A549 (cell line): ENCODE measurements at regions not wholly inside any gene's neighbourhood (a gene's known extent, or its start where the extent isn't known, plus 50 kb on each side); places are given as distances from the start of the nearest gene placed in this dataset.

ENCODE experiments used
- ATAC-seq, 2 experiments: fragments of 200-7000 bp in 1 of 2; fragments of >200 bp in 1 of 2; cut with Nextera tagmentation in 1 of 2; cut with Tn5 transposase in 1 of 2; 3 replicates each; pipeline versions ENCODE4 v1.8.0 to v1.9.1; 2018 to 2020; ENCODE audit warnings: mild to moderate bottlenecking in 1 of 2, moderate library complexity in 1 of 2
- CTCF ChIA-PET: fragments of 300-600 bp; sonication (Branson Sonifier 250); formaldehyde crosslinking; extraction: SDS; loops from one replicate; lab custom pipeline; 2021; ENCODE audit warnings: antibody characterized with exemption, inconsistent platforms; lab: Yijun Ruan, JAX
- POLR2A ChIA-PET: fragments of 350-600 bp; formaldehyde crosslinking; extraction: SDS; loops from one replicate; lab custom pipeline; 2021; ENCODE audit warnings: antibody characterized with exemption, inconsistent platforms; lab: Yijun Ruan, JAX
- DNase-seq, 2 experiments: peaks; one replicate each; pipeline versions ENCODE4 v3.0.0 to v3.0.0-alpha.2; 2011 to 2016; ENCODE audit warnings: low read depth in 1 of 2, low spot score in 1 of 2
- FAIRE-seq: peaks from 2 replicates; lab custom pipeline; 2011; peaks lifted over from hg19 to GRCh38; lab: Jason Lieb, UNC
- H3K27ac ChIP-seq, 2 experiments: fragments of >200 bp; sonication (Bioruptor Twin); formaldehyde crosslinking; 3 replicates each; pipeline ENCODE4 v1.5.1; 2016 to 2017
- H3K4me1 ChIP-seq: fragments of >200 bp; sonication (Bioruptor Twin); formaldehyde crosslinking; 3 replicates; pipeline ENCODE4 v1.6.1; 2016
- H3K4me2 ChIP-seq: fragments of >200 bp; sonication (Bioruptor Twin); formaldehyde crosslinking; 3 replicates; pipeline ENCODE4 v1.6.1; 2016
- H3K4me3 ChIP-seq: fragments of >200 bp; sonication (Bioruptor Twin); formaldehyde crosslinking; 3 replicates; pipeline ENCODE4 v1.5.1; 2016
- H3K9me3 ChIP-seq: fragments of >200 bp; sonication (Bioruptor Twin); formaldehyde crosslinking; 3 replicates; pipeline ENCODE4 v1.6.1; 2016
- BHLHE40 ChIP-seq: IDR thresholded peaks from 2 replicates; pipeline ENCODE4 v1.6.1; 2012; ENCODE audit warnings: low read depth, low read length, inconsistent platforms
- CEBPB ChIP-seq, 2 experiments: fragments of >200 bp in 1 of 2; sonication (Bioruptor Twin) in 1 of 2; formaldehyde crosslinking in 1 of 2; IDR thresholded peaks; 2 replicates each; pipeline ENCODE4 v1.6.1; 2012 to 2016
- CHD2 ChIP-seq: fragments of 150-350 bp; IDR thresholded peaks from 2 replicates; pipeline ENCODE4 v1.6.1; 2014; ENCODE audit warnings: low read length; ENCODE audit not compliant: partially characterized antibody
- CHD4 ChIP-seq: fragments of 200-600 bp; sonication (generic); IDR thresholded peaks from 2 replicates; pipeline ENCODE4 v1.6.1; 2016; ENCODE audit warnings: antibody characterized with exemption, mild to moderate bottlenecking, borderline replicate concordance
- EHF ChIP-seq: fragments of 250-450 bp; sonication (Bioruptor Pico); IDR thresholded peaks from 2 replicates; pipeline ENCODE4 v1.5.0; 2020; ENCODE audit warnings: mild to moderate bottlenecking
- EHMT2 ChIP-seq: fragments of 200-600 bp; sonication (generic); IDR thresholded peaks from 2 replicates; pipeline ENCODE4 v1.6.1; 2016; ENCODE audit warnings: antibody characterized with exemption, low read depth, mild to moderate bottlenecking, moderate library complexity
- ELK1 ChIP-seq: fragments of 150-350 bp; IDR thresholded peaks from 2 replicates; pipeline ENCODE4 v1.6.1; 2014; ENCODE audit warnings: low read depth, mild to moderate bottlenecking, low read length
- EP300 ChIP-seq, 2 experiments: fragments of >200 bp; sonication (Bioruptor Twin); formaldehyde crosslinking; IDR thresholded peaks; 2 replicates in 1 of 2; 3 replicates in 1 of 2; pipeline ENCODE4 v1.6.1; 2016 to 2017
- FOXS1 ChIP-seq: fragments of 250-450 bp; sonication (Bioruptor Pico); IDR thresholded peaks from 2 replicates; pipeline ENCODE4 v1.5.0; 2020; ENCODE audit warnings: mild to moderate bottlenecking, moderate library complexity
- GATA3 ChIP-seq: IDR thresholded peaks from 2 replicates; pipeline ENCODE4 v1.6.1; 2012; ENCODE audit warnings: borderline replicate concordance
- HDAC2 ChIP-seq: fragments of 200-600 bp; sonication (generic); IDR thresholded peaks from 2 replicates; pipeline ENCODE4 v1.6.1; 2016
- HES2 ChIP-seq: fragments of >200 bp; sonication (Bioruptor Twin); formaldehyde crosslinking; IDR thresholded peaks from 2 replicates; pipeline ENCODE4 v1.6.1; 2016
- HEYL ChIP-seq: fragments of 250-450 bp; sonication (Bioruptor Pico); IDR thresholded peaks from 2 replicates; pipeline ENCODE4 v1.8.0; 2021; ENCODE audit warnings: mild to moderate bottlenecking, moderate library complexity
- MAZ ChIP-seq: fragments of 150-350 bp; IDR thresholded peaks from 2 replicates; pipeline ENCODE4 v1.6.1; 2014; ENCODE audit warnings: antibody characterized with exemption, low read depth, low read length, borderline replicate concordance
- MYC ChIP-seq: IDR thresholded peaks from 2 replicates; pipeline ENCODE4 v1.6.1; 2012; ENCODE audit warnings: mild to moderate bottlenecking, inconsistent platforms, low read length, improper control_type of control experiment, borderline replicate concordance
- NFE2L2 ChIP-seq: fragments of 150-350 bp; conservative IDR thresholded peaks from 2 replicates; pipeline ENCODE4 v1.6.1; 2014; ENCODE audit warnings: low read length
- NR3C1 ChIP-seq: fragments of >200 bp; sonication (Bioruptor Twin); formaldehyde crosslinking; IDR thresholded peaks from 3 replicates; pipeline ENCODE4 v1.6.1; 2017
- POLR2A ChIP-seq: IDR thresholded peaks from 2 replicates; pipeline ENCODE4 v1.6.1; 2012; ENCODE audit warnings: mild to moderate bottlenecking, low read length
- RAD21 ChIP-seq, 2 experiments: fragments of >200 bp in 1 of 2; sonication (Bioruptor Twin) in 1 of 2; formaldehyde crosslinking in 1 of 2; IDR thresholded peaks in 1 of 2; conservative IDR thresholded peaks in 1 of 2; 2 replicates in 1 of 2; 3 replicates in 1 of 2; pipeline ENCODE4 v1.6.1; 2012 to 2018; ENCODE audit warnings: inconsistent platforms in 1 of 2
- RCOR1 ChIP-seq: fragments of 150-350 bp; IDR thresholded peaks from 2 replicates; pipeline ENCODE4 v1.6.1; 2014; ENCODE audit warnings: antibody characterized with exemption, low read length, low read depth
- RFX5 ChIP-seq: fragments of 450-650 bp; IDR thresholded peaks from 2 replicates; pipeline ENCODE4 v1.7.1; 2014; ENCODE audit warnings: antibody characterized with exemption, mild to moderate bottlenecking, moderate library complexity
- RNF2 ChIP-seq: fragments of 200-600 bp; sonication (generic); IDR thresholded peaks from 2 replicates; pipeline ENCODE4 v1.6.1; 2016; ENCODE audit warnings: low read depth, mild to moderate bottlenecking, antibody characterized with exemption, moderate library complexity, borderline replicate concordance
- SMC3 ChIP-seq: fragments of >200 bp; sonication (Bioruptor Twin); formaldehyde crosslinking; IDR thresholded peaks from 3 replicates; pipeline ENCODE4 v1.6.1; 2018; ENCODE audit warnings: inconsistent platforms
- TP53 ChIP-seq: fragments of 250-450 bp; sonication (Bioruptor Pico); IDR thresholded peaks from 2 replicates; pipeline ENCODE4 v1.5.0; 2021; ENCODE audit warnings: mild to moderate bottlenecking, moderate library complexity
- USF2 ChIP-seq: fragments of 450-650 bp; IDR thresholded peaks from 2 replicates; pipeline ENCODE4 v1.6.1; 2014; ENCODE audit warnings: antibody characterized with exemption
- ZC3H11A ChIP-seq: fragments of 450-650 bp; IDR thresholded peaks from 2 replicates; pipeline ENCODE4 v1.6.1; 2014; ENCODE audit warnings: antibody characterized with exemption, mild to moderate bottlenecking
- ZNF302 ChIP-seq: fragments of 250-450 bp; sonication (Bioruptor Pico); IDR thresholded peaks from 2 replicates; pipeline ENCODE4 v1.9.0; 2021; ENCODE audit warnings: inconsistent platforms, mild to moderate bottlenecking, moderate library complexity
- WGBS: methylation state at CpG from one replicate; pipeline ENCODE4 v1.1.6; 2017; ENCODE audit errors: missing lambda C conversion rate; 5-methylcytosine and 5-hydroxymethylcytosine counted together
- TF ChIP-seq, protein P1 (sequence below): fragments of >200 bp; sonication (Bioruptor Twin); formaldehyde crosslinking; IDR thresholded peaks from 3 replicates; pipeline ENCODE4 v1.6.1; 2016

DNA sequence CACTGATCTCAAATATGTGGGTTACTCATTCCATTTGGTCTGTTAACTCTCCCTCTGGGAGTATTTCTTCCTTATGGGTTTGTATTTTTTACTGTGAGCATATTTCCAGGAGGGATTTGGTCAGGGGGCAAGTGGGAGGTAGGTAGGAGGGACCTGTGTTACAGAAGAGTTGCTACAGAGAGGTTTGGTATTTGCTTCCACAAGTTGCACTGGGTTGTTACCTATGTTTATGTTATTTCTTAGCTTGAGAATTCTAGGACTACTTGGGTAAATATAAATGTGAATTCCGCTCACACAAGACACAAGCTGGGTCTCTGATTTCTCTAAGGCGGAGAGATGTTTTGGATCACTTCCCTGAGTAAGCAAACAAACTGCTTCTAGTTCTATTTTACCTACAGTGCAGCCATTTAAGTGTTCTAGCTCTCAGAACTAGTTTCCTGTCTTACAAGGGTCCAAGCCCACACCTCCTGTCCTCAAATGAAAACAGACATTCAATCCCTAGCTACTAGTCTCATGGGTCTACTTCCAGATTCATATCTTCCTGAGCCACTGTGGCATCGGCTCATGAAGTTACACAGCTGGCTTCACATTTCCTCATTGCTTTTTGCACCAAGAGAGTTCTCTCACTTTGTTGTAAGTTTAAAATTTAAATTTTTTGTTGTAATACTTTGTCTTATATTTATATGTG lies 75.4 kb upstream of the PPP1R3C start:
- FAIRE-seq: no peak
- POLR2A ChIA-PET: no interaction called here
- CTCF ChIA-PET: interaction anchor here (1.2 kb wide), 1 partner anchor 14 kb away, joined by 3 read pairs; no protein-coding TSS in a partner anchor
- ATAC-seq: no peak
- DNase-seq: no peak
- TF ChIP-seq TP53 (CRISPR knock-in tag): no peak
- no peak for TF ChIP-seq USF2
- no peak for TF ChIP-seq HEYL (CRISPR knock-in tag)
- no peak for TF ChIP-seq NFE2L2
- TF ChIP-seq RCOR1: no peak
- no peak for TF ChIP-seq CHD4
- no peak for TF ChIP-seq POLR2A
- TF ChIP-seq ZNF302 (CRISPR knock-in tag): no peak
- TF ChIP-seq RAD21 (conservative IDR thresholded peaks at IDR 0.05 in 1 of 2, IDR thresholded peaks at IDR 0.05 in 1 of 2): no peak
- no peak for TF ChIP-seq BHLHE40
- no peak for TF ChIP-seq EHF (CRISPR knock-in tag)
- TF ChIP-seq, protein P1, sequence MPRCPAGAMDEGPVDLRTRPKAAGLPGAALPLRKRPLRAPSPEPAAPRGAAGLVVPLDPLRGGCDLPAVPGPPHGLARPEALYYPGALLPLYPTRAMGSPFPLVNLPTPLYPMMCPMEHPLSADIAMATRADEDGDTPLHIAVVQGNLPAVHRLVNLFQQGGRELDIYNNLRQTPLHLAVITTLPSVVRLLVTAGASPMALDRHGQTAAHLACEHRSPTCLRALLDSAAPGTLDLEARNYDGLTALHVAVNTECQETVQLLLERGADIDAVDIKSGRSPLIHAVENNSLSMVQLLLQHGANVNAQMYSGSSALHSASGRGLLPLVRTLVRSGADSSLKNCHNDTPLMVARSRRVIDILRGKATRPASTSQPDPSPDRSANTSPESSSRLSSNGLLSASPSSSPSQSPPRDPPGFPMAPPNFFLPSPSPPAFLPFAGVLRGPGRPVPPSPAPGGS: no peak
- no peak for TF ChIP-seq HES2
- no peak for TF ChIP-seq ZC3H11A
- TF ChIP-seq EHMT2: no peak
- no peak overlapping the region for H3K4me3 ChIP-seq
- H3K4me1 ChIP-seq: no peaks in the 10 kb centered on the region
- H3K9me3 ChIP-seq: no peaks in the 10 kb centered on the region
- WGBS: 88% methylated on average over 3 of the region's 3 CpGs
- no peak overlapping the region for H3K4me2 ChIP-seq
- no peak overlapping the region for H3K27ac ChIP-seq

- H3K9me3 ChIP-seq: no peaks in the 10 kb centered on the region
- H3K4me3 ChIP-seq: no peak overlapping the region
- H3K27ac ChIP-seq: no peak overlapping the region
- CTCF ChIA-PET: interaction anchor here (0.6 kb wide), 1 partner anchor 38 kb away, joined by 4 read pairs; no protein-coding TSS in a partner anchor
- ATAC-seq (no peak), FAIRE-seq (no peak), DNase-seq (no peak)
- H3K4me2 ChIP-seq: no peak overlapping the region
- 33% methylated on average over 3 of the region's 3 CpGs for WGBS
- H3K4me1 ChIP-seq: no peaks in the 10 kb centered on the region
- POLR2A ChIA-PET: no interaction called here
- TF ChIP-seq RCOR1 (no peak), CHD2 (no peak), CEBPB (IDR thresholded peaks at IDR 0.05) (no peak), EP300 (IDR thresholded peaks at IDR 0.05) (no peak), ELK1 (no peak), MYC (no peak), ZNF302 (CRISPR knock-in tag) (no peak), NR3C1 (no peak), HES2 (no peak), HDAC2 (no peak), EHMT2 (no peak), FOXS1 (no peak), RNF2 (no peak), RFX5 (no peak), MAZ (no peak), SMC3 (no peak), GATA3 (no peak)
Measured at GRCh38 chr10:91707236-91707635, 74.4 kb upstream of the PPP1R3C start.
